ENCODE measurements at regions not wholly inside any gene's neighbourhood (a gene's known extent, or its start where the extent isn't known, plus 50 kb on each side); places are given as distances from the start of the nearest gene placed in this dataset.

- no peaks in the 10 kb centered on the region for H3K9me3 ChIP-seq (ENCODE audit: control insufficient read depth, insufficient read depth, low read depth, low read length)
- H3K27ac ChIP-seq (ENCODE audit: insufficient read depth, low read length): no peak overlapping the region
- H3K9ac ChIP-seq (ENCODE audit: insufficient read depth, low read length): no peak overlapping the region
- H3K4me2 ChIP-seq (ENCODE audit: extremely low read depth, insufficient read depth, low read length): no peak overlapping the region
- H3K4me1 ChIP-seq (ENCODE audit: control insufficient read depth, extremely low read depth, insufficient read depth, low read length): no peaks in the 10 kb centered on the region
- no peak for TF ChIP-seq EZH2 (IDR thresholded peaks at IDR 0.05; ENCODE audit: low read length, missing control alignments)
- no peak for TF ChIP-seq CTCF (conservative IDR thresholded peaks at IDR 0.05 in 1 of 2, IDR thresholded peaks at IDR 0.05 in 1 of 2; ENCODE audit: low read depth in 1 of 2, low read length in 2 of 2)
- H2AFZ ChIP-seq (ENCODE audit: low read length): no peak overlapping the region
- no peaks in the 10 kb centered on the region for H3K79me2 ChIP-seq (ENCODE audit: control insufficient read depth, insufficient read depth, low read length)
- no peaks in the 10 kb centered on the region for H3K27me3 ChIP-seq (ENCODE audit: control insufficient read depth, insufficient read depth, low read length)
- no peaks in the 10 kb centered on the region for H3K36me3 ChIP-seq (ENCODE audit: control insufficient read depth, insufficient read depth, low read length)
- H3K4me3 ChIP-seq (replicated peaks in 1 of 4; ENCODE audit: control extremely low read depth in 1 of 4, insufficient read depth in 1 of 4, low read depth in 3 of 4, low read length in 4 of 4): no peak overlapping the region
- DNase-seq (ENCODE audit: low read depth in 2 of 2): no peak
- no peaks in the 10 kb centered on the region for H4K20me1 ChIP-seq (ENCODE audit: control insufficient read depth, extremely low read depth, insufficient read depth, low read length)
These were observed 104.5 kb upstream of the CABCOCO1 start for GRCh38 chr10:61558188-61558587.

- Histone ChIP-seq H4K20me1 (ENCODE audit: control insufficient read depth, extremely low read depth, insufficient read depth, low read length) (no peaks in the 10 kb centered on the region), H3K4me3 (replicated peaks in 1 of 4; ENCODE audit: control extremely low read depth in 1 of 4, insufficient read depth in 1 of 4, low read depth in 3 of 4, low read length in 4 of 4) (no peak overlapping the region), H3K27ac (ENCODE audit: insufficient read depth, low read length) (no peak overlapping the region), H2AFZ (ENCODE audit: low read length) (no peak overlapping the region), H3K79me2 (ENCODE audit: control insufficient read depth, insufficient read depth, low read length) (no peaks in the 10 kb centered on the region), H3K4me2 (ENCODE audit: extremely low read depth, insufficient read depth, low read length) (no peak overlapping the region), H3K36me3 (ENCODE audit: control insufficient read depth, insufficient read depth, low read length) (no peaks in the 10 kb centered on the region), H3K27me3 (ENCODE audit: control insufficient read depth, insufficient read depth, low read length) (no peaks in the 10 kb centered on the region), H3K9ac (ENCODE audit: insufficient read depth, low read length) (no peak overlapping the region), H3K9me3 (ENCODE audit: control insufficient read depth, insufficient read depth, low read depth, low read length) (no peaks in the 10 kb centered on the region), H3K4me1 (ENCODE audit: control insufficient read depth, extremely low read depth, insufficient read depth, low read length) (no peaks in the 10 kb centered on the region)
- TF ChIP-seq CTCF (conservative IDR thresholded peaks at IDR 0.05 in 1 of 2, IDR thresholded peaks at IDR 0.05 in 1 of 2; ENCODE audit: low read depth in 1 of 2, low read length in 2 of 2): no peak
- no peak for TF ChIP-seq EZH2 (IDR thresholded peaks at IDR 0.05; ENCODE audit: low read length, missing control alignments)
- DNase-seq (ENCODE audit: low read depth in 2 of 2): peak in 1 of 2 donors; percentile 7
These were observed 101.7 kb upstream of the TMEM26 start for GRCh38 chr10:61554925-61555324.

- no peaks in the 10 kb centered on the region for H3K4me1 ChIP-seq (ENCODE audit: control insufficient read depth, extremely low read depth, insufficient read depth, low read length)
- no peak overlapping the region for H3K4me2 ChIP-seq (ENCODE audit: extremely low read depth, insufficient read depth, low read length)
- no peaks in the 10 kb centered on the region for H3K9me3 ChIP-seq (ENCODE audit: control insufficient read depth, insufficient read depth, low read depth, low read length)
- no peak overlapping the region for H3K4me3 ChIP-seq (replicated peaks in 1 of 4; ENCODE audit: control extremely low read depth in 1 of 4, insufficient read depth in 1 of 4, low read depth in 3 of 4, low read length in 4 of 4)
- H3K9ac ChIP-seq (ENCODE audit: insufficient read depth, low read length): no peak overlapping the region
- H3K79me2 ChIP-seq (ENCODE audit: control insufficient read depth, insufficient read depth, low read length): no peaks in the 10 kb centered on the region
- TF ChIP-seq CTCF (conservative IDR thresholded peaks at IDR 0.05 in 1 of 2, IDR thresholded peaks at IDR 0.05 in 1 of 2; ENCODE audit: low read depth in 1 of 2, low read length in 2 of 2): no peak
- TF ChIP-seq EZH2 (IDR thresholded peaks at IDR 0.05; ENCODE audit: low read length, missing control alignments): no peak
- no peak overlapping the region for H3K27ac ChIP-seq (ENCODE audit: insufficient read depth, low read length)
- H3K36me3 ChIP-seq (ENCODE audit: control insufficient read depth, insufficient read depth, low read length): no peaks in the 10 kb centered on the region
- H3K27me3 ChIP-seq (ENCODE audit: control insufficient read depth, insufficient read depth, low read length): no peaks in the 10 kb centered on the region
- H4K20me1 ChIP-seq (ENCODE audit: control insufficient read depth, extremely low read depth, insufficient read depth, low read length): no peaks in the 10 kb centered on the region
- peak in 1 of 2 donors; percentile 45 for DNase-seq (ENCODE audit: low read depth in 2 of 2)
- no peak overlapping the region for H2AFZ ChIP-seq (ENCODE audit: low read length)
These were observed 96.7 kb upstream of the TMEM26 start for GRCh38 chr10:61549861-61550260.
